ENCODE measurements at regions not wholly inside any gene's neighbourhood (a gene's known extent, or its start where the extent isn't known, plus 50 kb on each side); places are given as distances from the start of the nearest gene placed in this dataset.
"Not testable (repeated sequence)": the region's sequence is repeated elsewhere in the genome, so short reads cannot be mapped to it uniquely, and the experiment has no call there.

DNA sequence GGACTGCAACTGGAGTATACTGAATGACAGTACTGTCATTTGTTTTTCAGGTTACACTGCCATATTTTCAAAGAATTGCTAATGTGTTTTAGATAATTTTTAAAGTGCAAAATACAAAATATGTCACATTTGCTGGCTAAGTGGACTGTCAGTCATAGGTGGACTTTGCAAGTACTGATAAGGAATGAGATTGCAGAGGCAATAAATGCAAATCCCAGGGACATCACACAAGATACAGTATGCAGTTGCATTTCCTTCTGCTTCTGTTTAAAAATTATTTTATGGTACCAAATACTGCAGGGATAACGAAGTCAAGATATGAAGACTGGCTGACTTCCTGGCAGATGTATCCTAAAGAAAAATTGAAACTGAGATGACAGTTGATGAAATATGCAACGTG is 237.6 kb upstream of the MAGI2 start:
- ATAC-seq (ENCODE audit: poor library complexity) (no peak), DNase-seq (no peak)
- intact Hi-C loops (cut with DNase I) = no loop called here

DNA sequence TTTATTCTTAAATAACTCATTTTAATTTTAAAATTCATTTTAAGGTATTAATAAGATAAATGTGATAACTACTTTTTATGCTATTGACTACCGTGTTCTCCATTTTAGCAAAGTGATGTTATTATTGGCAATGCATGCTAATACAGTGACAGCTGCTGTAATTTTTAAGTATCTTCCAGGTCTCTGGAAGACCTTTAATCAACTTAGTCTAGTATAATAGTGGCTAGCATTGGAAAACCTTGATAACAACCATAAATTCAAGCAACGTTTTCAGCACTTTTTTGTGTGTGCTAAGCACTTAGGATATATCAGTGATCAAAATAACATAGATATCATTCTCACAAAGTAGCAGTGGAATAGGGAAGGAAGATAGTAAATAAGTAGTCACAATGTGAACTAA is 230.9 kb upstream of the MAGI2 start:
- ATAC-seq (ENCODE audit: poor library complexity) (no peak), DNase-seq (no peak)
- intact Hi-C loops (cut with DNase I) = no loop called here

DNA sequence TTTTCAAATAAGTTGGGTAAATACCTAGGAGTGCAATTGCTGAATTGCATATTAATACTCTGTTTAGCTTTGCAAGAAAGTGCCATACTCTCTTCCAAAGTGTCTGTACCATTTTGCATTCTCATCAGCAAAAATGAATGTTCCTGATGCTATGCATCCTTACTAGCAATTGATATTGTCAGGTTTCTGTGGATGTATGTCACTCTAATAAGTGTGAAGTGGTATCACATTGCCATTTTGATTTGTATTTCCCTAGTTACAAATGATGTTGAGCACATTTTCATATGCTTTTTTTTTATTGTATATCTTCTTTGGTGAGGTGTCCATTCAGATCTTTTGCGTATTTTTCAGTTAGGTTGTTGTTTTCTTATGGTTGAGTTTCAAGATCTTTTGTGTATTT is 230.4 kb upstream of the MAGI2 start:
- DNase-seq (no peak), ATAC-seq (ENCODE audit: poor library complexity) (no peak)
- intact Hi-C loops (cut with DNase I) = no loop called here

DNA sequence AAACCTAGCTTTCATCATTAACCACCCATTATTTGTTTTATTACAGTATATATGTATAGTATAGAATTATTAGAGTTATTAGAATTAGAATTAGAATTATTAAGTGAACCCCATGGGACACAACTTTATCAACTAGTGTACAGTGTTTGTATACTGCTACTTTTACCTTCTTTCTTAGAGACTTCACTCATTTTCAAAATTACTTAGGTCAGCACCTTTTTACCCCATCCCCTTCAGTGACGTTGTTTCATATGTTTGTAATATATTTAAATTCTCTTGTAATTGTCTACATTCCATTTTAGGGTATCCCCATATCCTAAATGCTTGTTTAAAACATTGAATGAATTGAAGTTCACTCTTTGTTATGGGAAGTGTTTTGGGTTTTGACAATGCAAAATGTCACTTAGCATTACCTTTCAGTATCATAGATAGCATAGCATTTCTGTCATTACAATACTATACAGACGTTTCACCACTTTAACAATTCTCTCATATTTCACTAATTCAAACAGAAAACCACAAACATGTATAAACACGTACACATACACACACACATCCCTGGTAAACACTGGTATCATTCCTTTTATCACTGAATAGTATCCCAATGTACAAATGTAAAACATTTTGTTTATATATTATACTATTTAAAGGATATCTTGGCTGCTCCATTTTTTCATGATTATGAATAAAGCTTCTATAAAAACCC is 229.9 kb upstream of the MAGI2 start:
- DNase-seq (no peak), ATAC-seq (ENCODE audit: poor library complexity) (no peak)
- intact Hi-C loops (cut with DNase I) = no loop called here

DNA sequence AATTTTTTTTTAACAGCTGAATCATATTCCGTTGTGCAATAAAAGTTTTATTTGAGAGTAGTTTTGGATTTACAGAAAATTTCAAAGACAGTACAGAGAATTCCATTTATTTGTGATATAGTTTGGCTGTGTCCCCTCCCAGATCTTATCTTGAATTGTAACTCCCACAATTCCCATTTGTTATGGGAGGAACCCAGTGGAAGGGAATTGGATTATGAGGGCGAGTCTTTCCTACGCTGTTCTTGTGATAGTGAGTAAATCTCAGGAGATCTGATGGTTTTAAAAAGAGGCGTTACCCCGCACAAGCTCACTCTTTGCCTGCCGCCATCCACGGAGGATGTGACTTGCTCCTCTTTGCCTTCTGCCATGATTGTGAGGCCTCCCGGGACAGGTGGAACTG is 228.0 kb upstream of the MAGI2 start:
- intact Hi-C loops (cut with DNase I) = no loop called here
- DNase-seq = no peak
- no peak for ATAC-seq (ENCODE audit: poor library complexity)

DNA sequence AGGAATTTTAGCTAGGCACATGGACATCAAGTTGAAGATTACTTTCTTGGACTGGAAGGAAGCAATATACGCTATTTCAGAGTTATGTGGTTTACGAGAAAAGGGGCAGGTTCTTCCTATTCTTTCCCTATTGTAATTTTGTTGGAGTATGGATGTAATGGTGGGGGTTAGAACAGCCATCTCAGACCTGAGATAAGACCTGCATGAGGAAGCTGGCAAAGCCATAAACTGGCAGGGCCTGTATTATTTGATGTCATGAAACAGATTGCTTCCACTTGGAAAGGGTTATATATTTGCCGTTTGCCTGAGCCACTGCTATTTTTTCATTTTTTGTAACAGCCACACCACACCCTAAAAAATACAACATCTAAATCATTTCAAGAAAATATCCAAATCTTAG is 220.5 kb upstream of the MAGI2 start:
- ATAC-seq (ENCODE audit: poor library complexity) = no peak
- intact Hi-C loops (cut with DNase I) = no loop called here
- no peak for DNase-seq

DNA sequence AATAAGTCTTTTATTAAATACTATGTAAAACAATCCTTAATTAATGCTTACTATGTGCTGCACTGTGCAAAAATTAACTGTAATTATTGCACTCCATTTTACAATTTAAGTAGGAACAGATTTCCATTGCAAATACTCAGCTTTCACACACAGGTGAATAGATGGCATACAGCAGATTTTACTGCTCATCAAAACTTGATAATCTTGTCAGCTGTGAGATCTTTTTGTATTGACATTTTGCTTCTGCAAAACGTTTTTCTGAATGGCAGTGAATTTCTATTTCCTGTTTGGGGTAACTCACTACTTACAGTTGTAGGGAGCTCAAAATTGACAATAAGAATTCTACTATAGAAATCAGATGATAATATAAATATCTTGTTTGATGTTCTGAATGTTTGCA is 220.0 kb upstream of the MAGI2 start:
- no peak for DNase-seq
- ATAC-seq (ENCODE audit: poor library complexity) = no peak
- intact Hi-C loops (cut with DNase I) = no loop called here

DNA sequence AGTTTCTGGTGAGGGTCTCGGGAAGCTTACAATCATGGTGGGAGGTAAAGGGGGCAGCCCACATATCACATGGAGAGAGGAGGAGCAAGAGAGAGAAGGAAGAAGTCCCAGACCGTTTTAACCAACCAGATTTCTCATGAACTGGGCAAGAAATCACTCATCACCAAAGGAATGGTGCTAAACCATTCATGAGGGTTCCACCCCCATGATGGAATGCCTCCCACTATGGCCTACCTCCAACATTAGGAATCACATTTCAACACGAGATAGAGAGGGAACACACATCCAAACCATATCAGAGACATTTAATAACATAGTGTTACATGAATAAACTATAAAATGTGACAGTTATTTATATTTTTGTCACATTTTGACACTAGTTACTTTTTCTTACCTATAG is 214.8 kb upstream of the MAGI2 start:
- intact Hi-C loops (cut with DNase I) = no loop called here
- DNase-seq = no peak

DNA sequence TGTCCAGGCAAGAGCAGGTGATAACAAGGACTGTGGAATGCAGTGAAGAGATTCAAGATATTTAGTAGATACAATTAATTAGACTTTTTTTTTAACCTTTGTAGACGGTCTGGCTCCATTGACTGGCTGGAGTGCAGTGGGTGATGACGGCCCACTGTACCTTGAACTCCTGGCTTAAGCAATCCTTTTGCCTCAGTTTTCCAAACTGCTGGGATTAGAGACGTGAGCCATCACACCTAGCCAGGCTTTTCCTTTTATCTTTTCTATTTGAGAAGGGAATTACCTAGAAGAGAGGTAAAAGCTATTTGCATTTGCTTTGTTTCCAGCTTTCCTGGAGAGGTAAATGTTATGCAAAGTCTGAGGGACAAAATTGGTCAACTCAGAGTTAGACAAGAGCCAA is 213.0 kb upstream of the MAGI2 start:
- intact Hi-C loops (cut with DNase I) = no loop called here
- ATAC-seq (ENCODE audit: poor library complexity) (no peak), DNase-seq (no peak)

More for the DNA sequence above, 214.8 kb upstream of the MAGI2 start:
- no peak for ATAC-seq (ENCODE audit: poor library complexity)

DNA sequence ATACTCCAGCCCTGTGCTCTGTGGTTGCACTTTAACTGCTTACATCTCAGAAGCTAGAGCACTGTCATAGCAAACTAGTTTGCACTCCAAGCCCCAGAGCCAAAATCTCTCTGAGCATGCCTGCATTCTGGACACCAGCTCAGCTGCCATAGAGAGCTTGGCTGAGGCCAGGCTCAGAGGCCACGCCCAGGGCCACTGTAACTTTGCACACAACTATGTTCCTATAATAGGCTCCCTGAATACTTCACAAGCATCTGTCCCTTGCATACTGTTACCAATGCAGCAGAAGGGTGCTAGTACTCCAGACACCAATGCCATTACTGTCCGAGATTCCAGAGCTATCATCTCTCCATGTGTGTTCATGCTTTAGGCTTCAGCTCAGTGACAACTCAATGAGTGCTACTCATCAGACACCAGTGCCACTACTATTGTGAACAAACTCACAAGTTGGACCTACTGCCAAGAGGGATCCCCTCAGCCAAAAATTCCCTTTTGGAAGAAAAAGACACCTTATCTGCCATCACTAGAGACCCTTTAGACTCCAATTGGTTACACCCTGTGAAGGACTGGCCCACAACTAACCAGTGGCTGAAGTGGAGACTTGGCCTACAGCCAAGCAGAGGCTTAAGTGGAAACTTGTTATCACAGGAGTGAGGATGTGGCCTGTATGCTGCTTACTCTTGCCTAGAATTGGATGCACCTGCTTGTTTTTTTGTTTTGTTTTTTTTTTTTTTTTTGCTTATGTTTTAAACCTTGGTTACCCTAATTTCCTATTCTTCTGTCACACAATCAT is 211.6 kb upstream of the MAGI2 start:
- intact Hi-C loops (cut with DNase I) = no loop called here
- peak; percentile 43 for DNase-seq
- peak; percentile 78 for ATAC-seq (ENCODE audit: poor library complexity)

DNA sequence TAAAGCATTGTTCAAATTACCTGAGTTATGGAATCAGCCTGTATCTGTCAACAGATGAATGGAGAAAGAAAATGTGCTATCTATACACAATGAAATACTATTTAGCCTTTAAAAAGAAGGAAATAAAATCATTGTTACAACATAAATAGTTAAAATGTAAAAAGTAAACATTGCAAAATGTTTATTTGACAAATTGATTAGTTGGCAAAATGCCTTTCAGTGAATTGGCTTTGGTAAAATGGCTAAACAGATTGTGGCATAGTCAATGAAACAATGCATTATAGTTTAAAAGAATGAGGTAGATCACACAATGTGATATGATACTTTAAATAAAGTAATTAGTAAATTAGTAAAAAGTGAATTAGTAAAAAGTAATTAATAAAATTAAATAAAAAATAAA is 204.8 kb upstream of the MAGI2 start:
- ATAC-seq (ENCODE audit: poor library complexity) = no peak
- intact Hi-C loops (cut with DNase I) = no loop called here

DNA sequence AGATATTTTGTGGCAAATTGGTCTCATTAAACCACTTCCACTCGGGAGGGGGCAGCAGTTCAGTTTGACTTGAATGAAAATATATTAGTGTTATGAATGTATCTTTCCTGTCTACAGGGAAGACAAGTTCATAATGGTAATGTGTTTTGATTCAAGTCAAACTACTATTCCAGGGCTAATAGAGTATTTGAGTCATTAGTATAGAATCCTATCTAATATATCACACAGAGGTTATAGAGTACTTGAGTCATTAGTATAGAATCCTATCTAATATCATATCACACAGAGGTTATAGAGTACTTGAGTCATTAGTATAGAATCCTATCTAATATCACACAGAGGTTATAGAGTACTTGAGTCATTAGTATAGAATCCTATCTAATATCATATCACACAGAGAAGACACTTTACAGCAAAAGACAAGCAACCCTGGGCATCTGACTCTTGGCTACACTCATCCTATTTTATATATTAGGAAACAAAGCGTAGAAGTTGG is 199.7 kb upstream of the MAGI2 start:
- intact Hi-C loops (cut with DNase I) = no loop called here

More for the DNA sequence above, 204.8 kb upstream of the MAGI2 start:
- no peak for DNase-seq

DNA sequence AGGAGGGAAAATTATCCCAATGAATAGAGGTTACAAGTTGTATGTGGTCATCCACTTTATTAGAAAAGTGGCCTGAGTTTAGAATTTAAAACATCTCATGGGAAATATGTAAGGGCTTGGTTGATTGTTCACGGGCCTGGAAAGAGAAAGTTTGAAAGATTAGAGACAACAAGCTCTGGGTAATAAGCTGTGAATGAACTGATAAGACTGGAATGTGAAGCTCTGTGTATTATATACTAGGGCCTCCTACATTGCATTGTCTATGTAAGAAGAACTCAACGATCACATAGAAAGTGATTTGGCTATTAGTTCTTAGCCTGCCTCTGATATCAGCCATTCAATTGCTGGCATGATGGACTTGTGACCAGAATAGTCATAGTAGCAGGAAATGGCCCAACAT is 199.2 kb upstream of the MAGI2 start:
- ATAC-seq (ENCODE audit: poor library complexity) (no peak), DNase-seq (no peak)
- intact Hi-C loops (cut with DNase I) = no loop called here

More for the DNA sequence above, 199.7 kb upstream of the MAGI2 start:
- ATAC-seq (ENCODE audit: poor library complexity) = no peak
- DNase-seq = no peak

DNA sequence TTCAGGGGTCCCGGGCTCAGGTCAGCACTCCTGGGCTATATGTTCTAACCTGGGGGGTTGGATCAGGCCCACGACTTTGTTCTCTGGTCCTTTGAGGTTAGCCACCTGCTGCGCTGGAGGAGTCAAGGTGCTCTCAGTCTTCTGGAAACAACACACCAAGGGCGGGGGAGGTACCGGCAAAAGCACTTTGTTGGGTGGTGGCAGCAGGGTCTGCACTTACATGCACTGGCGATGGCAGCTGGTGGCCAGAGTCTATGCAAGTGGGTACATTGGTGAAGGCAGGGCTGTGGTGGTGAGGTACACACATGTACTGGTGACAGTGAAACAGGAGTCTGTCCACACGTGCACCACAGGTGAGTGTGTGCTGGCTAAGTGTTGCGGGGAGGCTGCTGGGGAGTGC is 194.2 kb upstream of the MAGI2 start:
- peak; percentile 34 for DNase-seq
- ATAC-seq (ENCODE audit: poor library complexity) = no peak
- intact Hi-C loops (cut with DNase I) = no loop called here

DNA sequence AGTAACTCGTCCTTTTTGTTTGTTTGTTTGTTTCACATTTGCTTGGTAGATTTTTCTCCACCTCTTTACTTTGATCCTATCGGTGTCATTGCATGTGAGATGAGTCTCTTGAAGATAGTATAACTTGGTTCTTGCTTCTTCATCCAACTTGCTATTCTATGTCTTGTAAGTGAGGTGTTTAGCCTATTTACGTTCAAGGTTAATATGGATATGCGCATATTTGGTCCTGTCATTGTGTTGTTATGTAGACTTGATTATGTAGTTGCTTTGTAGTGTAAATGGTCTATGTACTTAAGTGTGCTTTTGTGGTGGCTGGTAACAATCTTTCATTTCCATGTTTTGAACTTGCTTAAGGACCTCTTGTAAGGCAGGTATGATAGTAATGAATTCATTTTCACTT is 192.8 kb upstream of the MAGI2 start:
- intact Hi-C loops (cut with DNase I) = no loop called here
- no peak for ATAC-seq (ENCODE audit: poor library complexity)
- DNase-seq = no peak

DNA sequence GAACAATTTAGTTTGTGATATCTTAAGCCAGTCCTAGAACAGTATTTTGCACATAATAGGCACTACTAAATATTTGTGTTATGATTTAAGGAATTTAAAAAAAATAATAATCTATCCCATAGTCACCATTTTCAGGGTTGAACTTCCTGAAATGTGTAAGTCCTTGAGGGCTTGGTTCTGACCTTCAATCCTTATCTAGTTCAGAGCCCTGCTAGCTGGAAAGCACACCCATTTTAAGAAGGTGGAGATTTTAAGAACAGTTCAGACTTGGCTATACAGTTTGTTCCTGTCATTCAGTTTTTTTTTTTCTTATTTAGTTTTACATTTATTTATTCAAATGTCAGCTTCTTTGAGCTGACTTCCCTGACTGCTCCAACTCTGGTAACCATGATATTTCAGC is 183.4 kb upstream of the MAGI2 start:
- intact Hi-C loops (cut with DNase I) = no loop called here
- DNase-seq (no peak), ATAC-seq (ENCODE audit: poor library complexity) (no peak)

DNA sequence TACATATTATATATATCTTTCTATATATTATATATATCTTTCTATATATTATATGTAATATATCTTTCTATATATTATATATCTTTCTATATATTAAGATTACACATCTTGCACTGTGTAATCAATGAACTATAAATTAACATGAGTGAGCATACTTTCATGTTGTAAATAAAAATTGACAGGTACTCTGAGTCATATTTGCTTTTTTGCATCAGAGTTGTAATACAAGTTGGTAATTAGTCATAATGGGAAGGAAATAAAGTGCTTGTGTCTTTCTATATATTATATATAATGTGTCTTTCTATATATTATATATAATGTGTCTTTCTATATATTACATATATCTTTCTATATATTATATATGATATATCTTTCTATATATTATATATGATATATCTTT is 172.5 kb upstream of the MAGI2 start:
- DNase-seq; ATAC-seq (ENCODE audit: poor library complexity); intact Hi-C loops (cut with DNase I): not testable (repeated sequence)

DNA sequence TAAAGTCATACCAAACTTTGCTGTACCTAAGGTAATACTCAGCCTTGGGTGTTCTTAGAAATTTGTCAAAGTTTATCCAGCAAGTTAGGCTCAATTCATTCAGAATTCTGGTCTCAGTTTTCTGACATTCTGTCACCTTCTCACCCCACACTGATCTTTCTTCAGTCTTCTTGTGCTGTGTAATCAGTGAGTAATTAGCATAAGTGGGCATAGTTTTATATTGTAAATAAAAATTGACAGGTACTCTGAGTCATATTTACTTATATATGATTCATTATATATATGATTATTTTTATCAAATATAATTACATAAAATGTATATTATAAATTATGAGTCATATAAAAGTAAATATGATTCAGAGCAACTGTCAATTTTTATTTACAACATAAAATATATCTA is 170.9 kb upstream of the MAGI2 start:
- DNase-seq (no peak), ATAC-seq (ENCODE audit: poor library complexity) (no peak)
- intact Hi-C loops (cut with DNase I) = no loop called here

DNA sequence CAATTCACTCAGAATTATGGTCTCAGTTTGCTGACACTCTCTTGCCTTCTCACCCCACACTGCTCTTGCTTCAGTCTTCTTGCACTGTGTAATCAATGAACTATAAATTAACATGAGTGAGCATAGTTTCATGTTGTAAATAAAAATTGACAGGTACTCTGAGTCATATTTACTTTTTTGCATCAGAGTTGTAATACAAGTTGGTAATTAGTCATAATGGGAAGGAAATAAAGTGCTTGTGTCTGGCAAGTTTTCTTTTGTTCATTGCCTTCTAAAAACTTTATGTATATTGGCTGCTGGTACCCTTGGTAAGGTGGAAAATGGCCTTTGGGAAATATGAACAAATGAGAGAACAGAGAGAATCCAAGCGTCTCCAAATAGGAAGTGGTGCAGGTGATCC is 169.3 kb upstream of the MAGI2 start:
- intact Hi-C loops (cut with DNase I) = no loop called here
- ATAC-seq (ENCODE audit: poor library complexity) = no peak
- no peak for DNase-seq

DNA sequence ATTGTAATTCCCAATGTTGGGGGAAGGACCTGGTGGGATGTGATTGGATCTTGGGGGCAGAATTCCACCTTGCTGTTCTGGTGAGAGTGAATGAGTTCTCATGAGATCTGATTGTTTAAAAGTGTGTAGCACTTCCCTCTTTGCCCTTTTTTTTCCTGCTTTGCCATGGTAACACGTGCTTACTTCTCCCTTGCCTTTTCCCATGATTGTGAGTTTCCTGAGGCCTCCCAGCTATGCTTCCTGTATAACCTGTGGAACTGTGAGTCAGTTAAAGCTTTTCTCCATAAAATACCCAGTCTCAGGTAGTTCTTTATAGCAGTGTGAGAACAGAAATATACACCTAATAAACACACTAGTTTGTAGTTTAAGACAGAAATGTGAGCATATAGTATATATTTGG is 166.8 kb upstream of the MAGI2 start:
- ATAC-seq (ENCODE audit: poor library complexity) (no peak), DNase-seq (no peak)
- intact Hi-C loops (cut with DNase I) = no loop called here

Measured in Right ventricle myocardium superior (tissue), 1 donor.